Liver (tissue), 3 donors: ENCODE measurements at regions not wholly inside any gene's neighbourhood (a gene's known extent, or its start where the extent isn't known, plus 50 kb on each side); places are given as distances from the start of the nearest gene placed in this dataset.

Source experiments
- CTCF ChIP-seq: fragments of 150-350 bp; IDR thresholded peaks from 2 replicates; pipeline ENCODE4 v1.5.1; 2017; ENCODE audit warnings: improper control_type of control experiment, low read depth, low read length; ENCODE audit not compliant: missing input control
- GABPA ChIP-seq, 2 donors: IDR thresholded peaks in 1 of 2; conservative IDR thresholded peaks in 1 of 2; 2 replicates each; pipeline ENCODE4 v1.6.1; 2016; ENCODE audit warnings: antibody characterized with exemption in 2 of 2, mild to moderate bottlenecking in 1 of 2, moderate library complexity in 1 of 2
- JUND ChIP-seq, 2 donors: IDR thresholded peaks; 2 replicates each; pipeline ENCODE4 v1.6.1; 2016; ENCODE audit warnings: antibody characterized with exemption in 2 of 2
- RAD21 ChIP-seq, 2 donors: IDR thresholded peaks; 2 replicates each; pipeline ENCODE4 v1.6.1; 2016; ENCODE audit warnings: antibody characterized with exemption in 2 of 2, mild to moderate bottlenecking in 2 of 2
- TAF1 ChIP-seq: conservative IDR thresholded peaks from 2 replicates; pipeline ENCODE4 v1.6.1; 2016; ENCODE audit warnings: antibody characterized with exemption, mild to moderate bottlenecking
- YY1 ChIP-seq: IDR thresholded peaks from 2 replicates; pipeline ENCODE4 v1.6.1; 2016; ENCODE audit warnings: antibody characterized with exemption, mild to moderate bottlenecking
- donor health status: healthy.
- donor health status: healthy.

DNA sequence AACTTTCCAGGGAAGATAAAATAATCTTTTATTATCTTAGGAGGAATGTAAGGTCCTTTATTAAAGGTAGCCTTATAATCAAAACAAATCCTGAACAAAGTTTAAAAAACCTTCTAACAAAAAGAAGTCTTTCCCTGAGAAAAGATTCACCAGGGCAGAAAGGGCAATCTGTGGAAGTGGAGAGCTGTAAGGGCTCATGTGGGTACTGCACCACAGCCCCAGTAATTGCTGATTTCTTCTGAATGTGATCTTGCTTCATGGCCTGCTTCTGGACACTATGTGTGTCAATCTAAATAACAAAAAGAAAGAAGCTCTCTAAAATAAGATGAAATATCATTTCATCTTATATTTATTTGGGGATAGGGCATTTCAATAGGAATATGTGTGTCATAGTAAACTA is 1501.6 kb downstream of the OTOL1 start:
- TF ChIP-seq CTCF (no peak), RAD21 (IDR thresholded peaks at IDR 0.05) (no peak), YY1 (no peak), TAF1 (no peak), GABPA (IDR thresholded peaks at IDR 0.05 in 1 of 2, conservative IDR thresholded peaks at IDR 0.05 in 1 of 2) (no peak), JUND (IDR thresholded peaks at IDR 0.05) (no peak)
